A673 (cell line): ENCODE measurements at regions not wholly inside any gene's neighbourhood (a gene's known extent, or its start where the extent isn't known, plus 50 kb on each side); places are given as distances from the start of the nearest gene placed in this dataset.

Experiments used
- BruUV-seq: library from RNA; stranded (reverse); fragments of 400-500 nt; replicated peaks from 2 replicates; lab custom pipeline; 2021; lab: Mats Ljungman, UMichigan
- CTCF ChIA-PET: fragments of 300-600 bp; sonication (Branson Sonifier 250); formaldehyde crosslinking; loops from one replicate; lab custom pipeline; 2022; ENCODE audit warnings: antibody characterized with exemption; lab: Charles Lee
- POLR2A ChIA-PET: fragments of 300-600 bp; sonication (Branson Sonifier 250); formaldehyde crosslinking; loops from one replicate; lab custom pipeline; 2022; ENCODE audit warnings: antibody characterized with exemption; ENCODE audit not compliant: low non-redundant PET; lab: Charles Lee
- DNase-seq: peaks from one replicate; pipeline ENCODE4 v3.0.0-alpha.2; 2015; ENCODE audit warnings: low spot score
- H3K27ac ChIP-seq: fragments of 200-600 bp; sonication (generic); 2 replicates; pipeline ENCODE4 v1.5.1; 2016; ENCODE audit warnings: mixed run types, low read depth, mild to moderate bottlenecking, mixed read lengths, antibody characterized with exemption, low read length; ENCODE audit not compliant: poor library complexity, severe bottlenecking
- H3K27me3 ChIP-seq: fragments of 200-600 bp; sonication (generic); replicated peaks from 2 replicates; pipeline ENCODE4 v1.6.1; 2017; ENCODE audit warnings: mixed run types, low read depth, mild to moderate bottlenecking, mixed read lengths, antibody characterized with exemption, low read length; ENCODE audit not compliant: insufficient read depth, poor library complexity
- H3K36me3 ChIP-seq: fragments of 200-600 bp; sonication (generic); 2 replicates; pipeline ENCODE4 v1.6.1; 2016; ENCODE audit warnings: mixed run types, mild to moderate bottlenecking, mixed read lengths, antibody characterized with exemption, low read length; ENCODE audit not compliant: insufficient read depth, poor library complexity, severe bottlenecking
- H3K4me1 ChIP-seq: fragments of 200-600 bp; sonication (generic); 2 replicates; pipeline ENCODE4 v1.6.1; 2017; ENCODE audit warnings: mixed run types, mild to moderate bottlenecking, mixed read lengths, antibody characterized with exemption, low read length; ENCODE audit not compliant: insufficient read depth, poor library complexity, severe bottlenecking
- H3K4me3 ChIP-seq: fragments of 200-600 bp; sonication (generic); 2 replicates; pipeline ENCODE4 v1.5.1; 2016; ENCODE audit warnings: low read depth, mixed run types, mild to moderate bottlenecking, mixed read lengths, low read length; ENCODE audit not compliant: poor library complexity, severe bottlenecking
- H3K9me3 ChIP-seq: fragments of 200-600 bp; sonication (generic); 2 replicates; pipeline ENCODE4 v1.6.1; 2016; ENCODE audit warnings: mixed run types, low read depth, mild to moderate bottlenecking, mixed read lengths, antibody characterized with exemption, low read length; ENCODE audit not compliant: poor library complexity, severe bottlenecking
- CTCF ChIP-seq: fragments of 300-800, 200-600 bp; sonication (generic); conservative IDR thresholded peaks from 2 replicates; pipeline ENCODE4 v1.5.1; 2017; ENCODE audit warnings: low read depth, mild to moderate bottlenecking, antibody characterized with exemption, low read length, moderate library complexity, mixed read lengths
- EZH2 ChIP-seq: fragments of 200-600 bp; sonication (generic); IDR thresholded peaks from 2 replicates; pipeline ENCODE4 v1.6.1; 2017; ENCODE audit warnings: borderline replicate concordance, low read depth, mild to moderate bottlenecking, mixed read lengths, antibody characterized with exemption, low read length; ENCODE audit not compliant: poor library complexity, severe bottlenecking
- intact Hi-C: fragments of 100-400 bp; cut with micrococcal nuclease; formaldehyde crosslinking; loops from one replicate; pipeline ENCODE4 v1.10.0; 2022; ENCODE audit not compliant: unreplicated experiment

- intact Hi-C loops = no loop called here
- Histone ChIP-seq H3K27ac (no peak overlapping the region), H3K4me3 (no peak overlapping the region), H3K27me3 (no peaks in the 10 kb centered on the region), H3K4me1 (no peaks in the 10 kb centered on the region), H3K36me3 (no peaks in the 10 kb centered on the region), H3K9me3 (no peaks in the 10 kb centered on the region)
- no peak for DNase-seq
- no peak for TF ChIP-seq EZH2
- TF ChIP-seq CTCF = no peak
- CTCF ChIA-PET = no interaction called here
- no TSS peak for BruUV-seq
- POLR2A ChIA-PET = no interaction called here
Measured at GRCh38 chr4:79253168-79253567, 72.7 kb downstream of the NAA11 start.

DNA sequence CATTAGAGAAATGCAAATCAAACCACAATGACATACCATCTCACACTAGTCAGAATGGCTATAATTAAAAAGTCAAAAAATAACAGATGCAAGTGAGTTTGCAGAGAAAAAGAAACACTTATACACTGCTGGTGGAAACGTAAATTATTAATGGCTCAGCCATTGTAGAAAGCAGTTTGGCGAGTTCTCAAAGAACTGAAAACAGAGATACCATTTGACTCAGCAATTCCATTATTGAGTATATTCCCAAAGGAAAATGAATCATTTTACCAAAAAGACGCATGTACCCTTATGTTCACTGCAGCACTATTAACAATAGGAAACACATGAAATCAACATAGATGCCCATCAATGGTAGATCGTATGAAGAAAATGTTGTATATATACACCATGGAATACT lies 75.0 kb downstream of the NAA11 start:
- intact Hi-C loops = no loop called here
- no peaks in the 10 kb centered on the region for H3K27me3 ChIP-seq
- H3K9me3 ChIP-seq = no peaks in the 10 kb centered on the region
- TF ChIP-seq EZH2 (no peak), CTCF (no peak)
- H3K4me3 ChIP-seq = no peak overlapping the region
- H3K4me1 ChIP-seq = no peaks in the 10 kb centered on the region
- no peaks in the 10 kb centered on the region for H3K36me3 ChIP-seq
- BruUV-seq = no TSS peak
- POLR2A ChIA-PET = no interaction called here
- DNase-seq = no peak
- H3K27ac ChIP-seq = no peak overlapping the region
- CTCF ChIA-PET = no interaction called here

- CTCF ChIA-PET = no interaction called here
- POLR2A ChIA-PET = no interaction called here
- no peak for TF ChIP-seq EZH2
- TF ChIP-seq CTCF = no peak
- intact Hi-C loops = no loop called here
- H3K27ac ChIP-seq = no peak overlapping the region
- no TSS peak for BruUV-seq
- H3K27me3 ChIP-seq = no peaks in the 10 kb centered on the region
- H3K4me1 ChIP-seq = no peaks in the 10 kb centered on the region
- DNase-seq = no peak
- no peaks in the 10 kb centered on the region for H3K36me3 ChIP-seq
- H3K4me3 ChIP-seq = no peak overlapping the region
- no peaks in the 10 kb centered on the region for H3K9me3 ChIP-seq
Measured at GRCh38 chr4:79249881-79250503, 75.9 kb downstream of the NAA11 start.
